ENCODE measurements at regions not wholly inside any gene's neighbourhood (a gene's known extent, or its start where the extent isn't known, plus 50 kb on each side); places are given as distances from the start of the nearest gene placed in this dataset.

GRCh38 chr7:47196737-47197136, 385.2 kb downstream of the TNS3 start:
- TF ChIP-seq EZH2phosphoT487 (IDR thresholded peaks at IDR 0.05; ENCODE audit: insufficient read depth, low read depth) (no peak), EZH2 (IDR thresholded peaks at IDR 0.05; ENCODE audit: insufficient read depth, poor library complexity, severe bottlenecking) (no peak)

Measured in GM23248 (cell line).